CD4-positive, alpha-beta T cell treated with Interleukin-6 for 4 hours (primary cell): ENCODE measurements at regions not wholly inside any gene's neighbourhood (a gene's known extent, or its start where the extent isn't known, plus 50 kb on each side); places are given as distances from the start of the nearest gene placed in this dataset.
"Not testable (repeated sequence)": the region's sequence is repeated elsewhere in the genome, so short reads cannot be mapped to it uniquely, and the experiment has no call there.

Experiments
- DNase-seq: peaks from one replicate; pipeline ENCODE4 v3.0.0-alpha.2; 2020; ENCODE audit warnings: mixed read lengths

DNA sequence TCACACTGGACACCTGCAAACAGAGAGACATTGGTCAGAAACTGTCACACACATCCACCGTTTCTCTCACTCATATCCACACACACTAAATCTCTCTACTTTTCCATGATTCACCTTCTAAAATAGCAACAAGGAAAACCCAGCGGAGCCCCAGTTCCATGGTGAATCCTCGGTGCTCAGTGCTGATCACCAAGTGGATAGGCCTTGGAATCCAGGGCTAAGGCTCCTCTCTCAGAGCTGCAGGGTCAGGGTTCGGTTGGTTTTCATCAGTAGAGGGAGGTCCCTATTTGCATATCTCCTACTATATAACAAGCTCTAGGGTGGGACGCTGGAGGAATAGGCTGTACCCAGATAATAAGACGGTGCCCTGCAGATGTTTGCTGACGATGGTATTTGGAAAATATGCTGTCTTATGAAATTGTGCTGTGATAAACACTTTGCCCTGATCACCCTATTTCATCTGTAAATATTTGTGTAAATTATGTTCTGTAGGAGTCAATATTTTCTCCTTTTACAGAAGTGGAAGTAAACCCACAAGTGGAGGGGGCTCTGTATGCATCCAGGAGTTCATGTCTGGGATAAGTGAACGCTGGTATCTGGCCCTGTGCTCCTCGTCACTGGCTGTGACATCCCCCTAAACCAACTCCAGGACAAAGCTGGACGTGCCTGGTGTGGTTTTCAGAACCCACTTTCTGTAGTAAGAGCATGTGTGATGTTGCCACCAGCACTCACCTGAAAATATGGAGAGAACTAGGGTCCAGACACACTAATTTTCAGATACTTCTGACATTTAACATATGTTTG, 709.2 kb downstream of the TMEM121 start:
- DNase-seq = no peak

GRCh38 chr14:106248321-106249192, 722.2 kb downstream of the TMEM121 start:
- DNase-seq = no peak

- not testable (repeated sequence) for DNase-seq
These were observed 727.6 kb downstream of the TMEM121 start for GRCh38 chr14:106253995-106254394.

DNA sequence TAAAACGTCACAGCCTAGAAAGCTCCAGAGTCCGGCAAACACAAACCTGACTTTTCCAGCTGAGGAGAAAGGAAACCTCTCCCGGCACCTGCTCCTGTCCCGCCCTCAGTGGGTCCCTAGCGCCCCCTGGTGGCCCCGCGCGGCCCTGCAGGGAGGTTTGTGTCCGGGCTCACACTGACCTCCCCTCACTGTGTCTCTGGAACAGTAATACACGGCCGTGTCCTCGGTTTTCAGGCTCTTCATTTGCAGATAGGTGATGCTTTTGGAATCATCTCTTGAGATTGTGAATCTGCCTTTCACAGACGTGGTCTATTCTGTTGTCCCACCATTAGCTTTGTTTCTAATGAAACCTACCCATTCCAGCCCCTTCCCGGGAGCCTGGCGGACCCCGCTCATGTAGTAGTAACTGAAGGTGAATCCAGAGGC, 731.2 kb downstream of the TMEM121 start:
- peak; percentile 83 for DNase-seq

GRCh38 chr14:106268013-106268727, 741.8 kb downstream of the TMEM121 start:
- peak; percentile 96 for DNase-seq

DNA sequence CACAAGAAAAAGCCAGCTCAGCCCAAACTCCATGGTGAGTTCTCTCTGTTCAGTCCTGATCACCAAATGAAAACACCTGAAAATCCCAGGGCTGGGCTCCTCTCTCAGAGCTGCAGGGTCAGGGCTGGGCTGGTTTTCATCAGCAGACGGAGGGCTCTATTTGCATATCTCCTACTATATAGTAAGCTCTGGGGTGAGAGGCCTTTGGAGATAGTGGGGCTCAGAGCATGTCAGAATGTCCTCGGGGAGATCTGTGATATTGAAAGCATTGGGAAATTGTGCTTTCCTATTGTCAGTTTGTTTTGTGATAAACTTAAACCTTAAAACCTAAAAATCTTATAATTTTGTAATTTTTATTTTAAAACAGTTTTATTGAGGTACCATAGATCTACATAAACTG, 742.6 kb downstream of the TMEM121 start:
- DNase-seq = no peak

- DNase-seq = no peak
These were observed 743.2 kb downstream of the TMEM121 start for GRCh38 chr14:106269451-106270204.

GRCh38 chr14:106270476-106271121, 744.2 kb downstream of the TMEM121 start:
- DNase-seq = not testable (repeated sequence)

DNA sequence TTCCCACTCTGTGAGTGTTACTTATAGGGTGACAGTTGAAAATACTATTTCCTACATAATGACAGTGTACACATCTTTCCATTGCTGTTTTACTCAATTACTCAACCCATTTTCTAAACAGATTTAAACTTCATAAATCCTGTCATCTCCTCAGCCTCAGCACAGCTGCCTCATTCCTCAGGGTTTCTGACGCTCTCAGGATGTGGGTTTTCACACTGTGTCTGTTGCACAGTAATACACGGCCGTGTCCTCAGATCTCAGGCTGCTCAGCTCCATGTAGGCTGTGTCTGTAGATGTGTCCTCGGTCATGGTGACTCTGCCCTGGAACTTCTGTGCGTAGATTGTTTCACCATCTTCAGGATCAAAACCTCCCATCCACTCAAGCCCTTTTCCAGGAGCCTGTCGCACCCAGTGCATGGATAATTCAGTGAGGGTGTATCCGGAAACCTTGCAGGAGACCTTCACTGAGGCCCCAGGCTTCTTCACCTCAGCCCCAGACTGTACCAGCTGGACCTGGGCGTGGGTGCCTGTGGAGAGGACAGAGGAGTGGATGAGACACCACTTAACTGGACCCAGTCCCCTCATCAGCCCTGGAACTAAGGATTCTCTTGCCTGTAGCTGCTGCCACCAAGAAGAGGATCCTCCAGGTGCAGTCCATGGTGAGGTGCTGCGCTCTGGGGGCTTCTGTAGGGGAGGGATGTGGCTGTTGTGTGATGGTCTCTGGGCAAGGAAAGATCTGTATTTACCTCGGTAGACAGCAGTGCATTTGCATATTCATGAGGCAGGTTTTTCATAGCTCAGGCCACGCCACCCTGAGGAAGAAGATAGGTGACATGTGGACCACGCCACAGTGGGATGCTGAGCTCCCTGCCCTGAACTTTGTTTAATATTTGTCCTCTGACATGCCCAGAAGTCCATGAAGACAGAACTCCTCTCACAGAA, 750.2 kb downstream of the TMEM121 start:
- peak; percentile 47 for DNase-seq

GRCh38 chr14:106277503-106277902, 751.1 kb downstream of the TMEM121 start:
- DNase-seq = peak; percentile 61

- DNase-seq = no peak
These were observed 754.5 kb downstream of the TMEM121 start for GRCh38 chr14:106280876-106281275.

GRCh38 chr14:106286697-106287290, 760.4 kb downstream of the TMEM121 start:
- peak; percentile 51 for DNase-seq

GRCh38 chr14:106287506-106287905, 761.1 kb downstream of the TMEM121 start:
- DNase-seq = no peak

- no peak for DNase-seq
These were observed 765.2 kb downstream of the TMEM121 start for GRCh38 chr14:106291626-106292025.

- DNase-seq = no peak
These were observed 767.9 kb downstream of the TMEM121 start for GRCh38 chr14:106294324-106294723.

DNA sequence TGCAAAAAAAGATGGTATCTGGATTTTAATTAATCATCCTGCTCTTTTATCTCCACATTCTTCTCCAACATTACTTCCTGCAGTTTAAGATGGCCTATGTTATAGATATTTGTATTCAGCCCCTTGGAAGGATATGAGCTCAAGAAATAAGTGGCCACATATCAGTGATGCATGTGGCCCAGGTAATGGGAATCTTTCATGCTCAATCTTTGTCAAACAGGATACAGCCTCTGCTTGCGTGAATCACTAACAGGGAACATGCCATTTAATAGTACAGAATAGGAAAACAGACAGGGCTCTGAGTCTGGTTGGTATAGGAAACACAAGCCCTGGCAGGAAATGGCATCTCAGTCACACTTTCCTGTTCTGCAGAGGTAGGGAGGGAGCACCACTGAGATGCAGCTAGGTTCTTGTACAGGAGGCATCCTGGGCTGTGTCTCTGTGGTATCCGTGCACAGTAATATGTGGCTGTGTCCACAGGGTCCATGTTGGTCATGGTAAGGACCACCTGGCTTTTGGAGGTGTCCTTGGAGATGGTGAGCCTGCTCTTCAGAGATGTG, 774.6 kb downstream of the TMEM121 start:
- DNase-seq = peak; percentile 47

- DNase-seq = not testable (repeated sequence)
These were observed 775.2 kb downstream of the TMEM121 start for GRCh38 chr14:106301609-106302008.

- no peak for DNase-seq
These were observed 776.3 kb downstream of the TMEM121 start for GRCh38 chr14:106302661-106303060.

- no peak for DNase-seq
These were observed 777.9 kb downstream of the TMEM121 start for GRCh38 chr14:106304271-106304670.
